Activated naive CD4-positive, alpha-beta T cell (primary cell): ENCODE measurements at regions not wholly inside any gene's neighbourhood (a gene's known extent, or its start where the extent isn't known, plus 50 kb on each side); places are given as distances from the start of the nearest gene placed in this dataset.

ENCODE experiments used
- DNase-seq, 4 experiments: peaks; one replicate each; lab custom pipeline; 2025; lab: John Stamatoyannopoulos, UW

- DNase-seq, result no peak
Observed at GRCh38 chr5:32504329-32504988, 59.9 kb upstream of the ZFR start.

DNA sequence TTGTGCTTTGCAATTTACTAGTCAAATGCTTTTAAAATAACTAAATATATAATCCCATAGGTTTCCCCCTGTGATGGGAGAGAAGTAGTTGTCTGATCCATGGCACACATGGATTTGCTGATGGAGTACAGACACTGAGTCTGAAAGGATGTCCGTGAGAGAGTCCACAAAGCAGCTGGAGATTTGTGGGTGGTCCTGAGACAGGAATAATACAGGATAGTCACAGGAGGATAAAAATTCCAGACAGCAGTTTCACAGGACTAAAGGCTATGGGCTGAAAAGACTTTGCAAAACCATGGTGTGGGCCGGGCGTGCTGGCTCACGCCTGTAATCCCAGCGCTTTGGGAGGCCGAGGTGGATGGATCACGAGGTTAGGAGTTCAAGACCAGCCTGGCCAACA, 58.7 kb upstream of the ZFR start:
- DNase-seq, result no peak

GRCh38 chr5:32501071-32502002, 56.8 kb upstream of the ZFR start:
- no peak for DNase-seq

DNA sequence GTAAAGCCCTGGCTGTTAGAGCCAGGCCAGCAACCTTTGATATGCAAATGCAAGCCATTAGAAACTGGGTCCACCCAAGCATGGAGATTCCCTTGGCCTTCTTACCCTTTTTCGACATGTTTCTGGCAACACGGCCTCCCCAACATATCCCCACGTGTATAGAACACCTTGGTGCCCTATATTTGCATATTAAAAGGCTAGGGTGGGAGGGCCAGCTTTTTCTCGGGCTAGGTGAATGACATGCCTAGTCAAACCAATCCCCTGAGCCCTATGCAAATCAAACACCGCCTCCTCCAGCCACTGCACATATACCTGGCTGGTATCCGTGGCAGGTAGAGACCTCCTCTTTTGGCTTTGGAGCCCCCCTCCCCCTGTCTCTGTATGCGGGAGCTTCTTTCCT, 55.6 kb upstream of the ZFR start:
- DNase-seq, result no peak

GRCh38 chr5:32499261-32499660, 54.7 kb upstream of the ZFR start:
- DNase-seq, result no peak

DNA sequence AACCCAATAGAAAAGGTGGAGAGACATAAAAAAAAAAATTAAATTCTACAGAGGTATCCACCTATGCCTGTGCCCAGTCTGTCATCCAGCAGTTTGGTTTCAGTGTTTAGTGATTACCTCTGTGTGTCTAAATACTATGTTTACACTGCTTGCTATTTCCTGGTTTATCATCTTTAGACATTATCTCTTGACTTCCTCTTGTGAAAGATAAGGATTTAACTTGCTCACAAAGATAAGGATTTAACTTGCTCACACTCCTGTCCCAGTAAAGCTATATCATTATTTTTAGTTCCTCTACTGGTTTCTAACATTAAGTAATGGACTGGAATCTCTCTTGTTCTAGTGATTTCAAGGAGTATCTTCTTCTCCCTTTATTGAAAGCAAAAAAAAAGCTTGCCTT, 53.9 kb upstream of the ZFR start:
- DNase-seq, result no peak

GRCh38 chr5:32496104-32496503, 51.6 kb upstream of the ZFR start:
- DNase-seq, result no peak

- DNase-seq, result no peak
Observed at GRCh38 chr5:32494827-32495226, 50.3 kb upstream of the ZFR start.
